ENCODE measurements at regions not wholly inside any gene's neighbourhood (a gene's known extent, or its start where the extent isn't known, plus 50 kb on each side); places are given as distances from the start of the nearest gene placed in this dataset.

- no peak for DNase-seq (ENCODE audit: low read depth)
- TF ChIP-seq CTCF (IDR thresholded peaks at IDR 0.05; ENCODE audit: insufficient read depth, low read length) = no peak
- no peak overlapping the region for H3K4me3 ChIP-seq (ENCODE audit: low read depth, low read length)
Observed at GRCh38 chr2:103427567-103427966, 665.7 kb downstream of the TMEM182 start.

- TF ChIP-seq CTCF (IDR thresholded peaks at IDR 0.05; ENCODE audit: insufficient read depth, low read length) = no peak
- no peak overlapping the region for H3K4me3 ChIP-seq (ENCODE audit: low read depth, low read length)
- no peak for DNase-seq (ENCODE audit: low read depth)
Observed at GRCh38 chr2:103430191-103430590, 668.4 kb downstream of the TMEM182 start.

GRCh38 chr2:103435010-103435409 lies 673.2 kb downstream of the TMEM182 start:
- no peak for DNase-seq (ENCODE audit: low read depth)
- TF ChIP-seq CTCF (IDR thresholded peaks at IDR 0.05; ENCODE audit: insufficient read depth, low read length) = no peak
- H3K4me3 ChIP-seq (ENCODE audit: low read depth, low read length) = no peak overlapping the region

GRCh38 chr2:103437161-103437560 lies 675.3 kb downstream of the TMEM182 start:
- H3K4me3 ChIP-seq (ENCODE audit: low read depth, low read length) = no peak overlapping the region
- DNase-seq (ENCODE audit: low read depth) = no peak
- TF ChIP-seq CTCF (IDR thresholded peaks at IDR 0.05; ENCODE audit: insufficient read depth, low read length) = no peak

- no peak for TF ChIP-seq CTCF (IDR thresholded peaks at IDR 0.05; ENCODE audit: insufficient read depth, low read length)
- no peak for DNase-seq (ENCODE audit: low read depth)
Observed at GRCh38 chr2:103445347-103445746, 683.5 kb downstream of the TMEM182 start.

GRCh38 chr2:103448495-103448894 lies 686.7 kb downstream of the TMEM182 start:
- no peak for DNase-seq (ENCODE audit: low read depth)
- H3K4me3 ChIP-seq (ENCODE audit: low read depth, low read length) = no peak overlapping the region
- no peak for TF ChIP-seq CTCF (IDR thresholded peaks at IDR 0.05; ENCODE audit: insufficient read depth, low read length)

More at GRCh38 chr2:103445347-103445746, 683.5 kb downstream of the TMEM182 start:
- no peak overlapping the region for H3K4me3 ChIP-seq (ENCODE audit: low read depth, low read length)

- TF ChIP-seq CTCF (IDR thresholded peaks at IDR 0.05; ENCODE audit: insufficient read depth, low read length) = no peak
- no peak overlapping the region for H3K4me3 ChIP-seq (ENCODE audit: low read depth, low read length)
- DNase-seq (ENCODE audit: low read depth) = no peak
Observed at GRCh38 chr2:103451283-103451682, 689.5 kb downstream of the TMEM182 start.

Measured in fibroblast of the aortic adventitia (primary cell).